ENCODE measurements at regions not wholly inside any gene's neighbourhood (a gene's known extent, or its start where the extent isn't known, plus 50 kb on each side); places are given as distances from the start of the nearest gene placed in this dataset.
"Not testable (repeated sequence)": the region's sequence is repeated elsewhere in the genome, so short reads cannot be mapped to it uniquely, and the experiment has no call there.

- not testable (repeated sequence) for H3K4me2 ChIP-seq (ENCODE audit: low read length); H3K36me3 ChIP-seq (ENCODE audit: insufficient read depth, low read length); H2AFZ ChIP-seq (ENCODE audit: low read depth, low read length); H3K27ac ChIP-seq (ENCODE audit: low read length); H3K9me3 ChIP-seq (ENCODE audit: low read length); H3K27me3 ChIP-seq (ENCODE audit: insufficient read depth, low read depth, low read length); H3K9ac ChIP-seq (ENCODE audit: low read length); H3F3A ChIP-seq (ENCODE audit: insufficient read depth, low read length, poor library complexity, severe bottlenecking); H3K79me2 ChIP-seq (replicated peaks; ENCODE audit: insufficient read depth, low read length); H4K20me1 ChIP-seq (ENCODE audit: insufficient read depth); H3K4me3 ChIP-seq (ENCODE audit: low read length); H3K9me2 ChIP-seq (ENCODE audit: insufficient read depth, low read length)
Observed at GRCh38 chr15:88965097-88965496, 51.9 kb upstream of the MFGE8 start.

GRCh38 chr15:88970232-88970631 lies 57.1 kb upstream of the MFGE8 start:
- Histone ChIP-seq H3K4me2 (ENCODE audit: low read length) (no peak overlapping the region), H2AFZ (ENCODE audit: low read depth, low read length) (no peak overlapping the region), H3F3A (ENCODE audit: insufficient read depth, low read length, poor library complexity, severe bottlenecking) (no peaks in the 10 kb centered on the region), H3K4me3 (ENCODE audit: low read length) (no peak overlapping the region), H3K9ac (ENCODE audit: low read length) (no peak overlapping the region), H3K9me2 (ENCODE audit: insufficient read depth, low read length) (no peaks in the 10 kb centered on the region), H3K79me2 (replicated peaks; ENCODE audit: insufficient read depth, low read length) (no peaks in the 10 kb centered on the region), H4K20me1 (ENCODE audit: insufficient read depth) (no peaks in the 10 kb centered on the region), H3K9me3 (ENCODE audit: low read length) (no peaks in the 10 kb centered on the region), H3K27ac (ENCODE audit: low read length) (no peak overlapping the region), H3K27me3 (ENCODE audit: insufficient read depth, low read depth, low read length) (no peaks in the 10 kb centered on the region), H3K36me3 (ENCODE audit: insufficient read depth, low read length) (no peaks in the 10 kb centered on the region)
- TF ChIP-seq REST (IDR thresholded peaks at IDR 0.05; ENCODE audit: borderline replicate concordance) (no peak), POLR2AphosphoS5 (IDR thresholded peaks at IDR 0.05) (no peak), TAF1 (IDR thresholded peaks at IDR 0.05; ENCODE audit: low read depth) (no peak), EZH2 (IDR thresholded peaks at IDR 0.05; ENCODE audit: borderline replicate concordance, insufficient read depth, low read length, poor library complexity, severe bottlenecking) (no peak), CTCF (IDR thresholded peaks at IDR 0.05; ENCODE audit: poor library complexity, severe bottlenecking) (no peak), MXI1 (conservative IDR thresholded peaks at IDR 0.05; ENCODE audit: poor library complexity, severe bottlenecking) (no peak), RAD21 (conservative IDR thresholded peaks at IDR 0.05) (no peak), SMC3 (conservative IDR thresholded peaks at IDR 0.05; ENCODE audit: poor library complexity) (no peak), EP300 (conservative IDR thresholded peaks at IDR 0.05; ENCODE audit: poor library complexity, severe bottlenecking) (no peak)

- H3K9me3 ChIP-seq (ENCODE audit: low read length), result no peaks in the 10 kb centered on the region
- H3K36me3 ChIP-seq (ENCODE audit: insufficient read depth, low read length), result no peaks in the 10 kb centered on the region
- H3K9me2 ChIP-seq (ENCODE audit: insufficient read depth, low read length), result no peaks in the 10 kb centered on the region
- no peaks in the 10 kb centered on the region for H4K20me1 ChIP-seq (ENCODE audit: insufficient read depth)
- H3F3A ChIP-seq (ENCODE audit: insufficient read depth, low read length, poor library complexity, severe bottlenecking), result no peaks in the 10 kb centered on the region
- H3K27me3 ChIP-seq (ENCODE audit: insufficient read depth, low read depth, low read length), result no peaks in the 10 kb centered on the region
- no peak overlapping the region for H3K27ac ChIP-seq (ENCODE audit: low read length)
- H3K4me2 ChIP-seq (ENCODE audit: low read length), result no peak overlapping the region
- TF ChIP-seq EZH2 (IDR thresholded peaks at IDR 0.05; ENCODE audit: borderline replicate concordance, insufficient read depth, low read length, poor library complexity, severe bottlenecking) (no peak), EP300 (conservative IDR thresholded peaks at IDR 0.05; ENCODE audit: poor library complexity, severe bottlenecking) (no peak), SMC3 (conservative IDR thresholded peaks at IDR 0.05; ENCODE audit: poor library complexity) (no peak), TAF1 (IDR thresholded peaks at IDR 0.05; ENCODE audit: low read depth) (no peak), MXI1 (conservative IDR thresholded peaks at IDR 0.05; ENCODE audit: poor library complexity, severe bottlenecking) (no peak), POLR2AphosphoS5 (IDR thresholded peaks at IDR 0.05) (no peak), REST (IDR thresholded peaks at IDR 0.05; ENCODE audit: borderline replicate concordance) (no peak), CTCF (IDR thresholded peaks at IDR 0.05; ENCODE audit: poor library complexity, severe bottlenecking) (no peak), RAD21 (conservative IDR thresholded peaks at IDR 0.05) (no peak)
- H3K4me3 ChIP-seq (ENCODE audit: low read length), result no peak overlapping the region
- no peaks in the 10 kb centered on the region for H3K79me2 ChIP-seq (replicated peaks; ENCODE audit: insufficient read depth, low read length)
- no peak overlapping the region for H2AFZ ChIP-seq (ENCODE audit: low read depth, low read length)
- no peak overlapping the region for H3K9ac ChIP-seq (ENCODE audit: low read length)
Observed at GRCh38 chr15:88974392-88974791, 61.2 kb upstream of the MFGE8 start.
